ENCODE measurements at regions not wholly inside any gene's neighbourhood (a gene's known extent, or its start where the extent isn't known, plus 50 kb on each side); places are given as distances from the start of the nearest gene placed in this dataset.

DNA sequence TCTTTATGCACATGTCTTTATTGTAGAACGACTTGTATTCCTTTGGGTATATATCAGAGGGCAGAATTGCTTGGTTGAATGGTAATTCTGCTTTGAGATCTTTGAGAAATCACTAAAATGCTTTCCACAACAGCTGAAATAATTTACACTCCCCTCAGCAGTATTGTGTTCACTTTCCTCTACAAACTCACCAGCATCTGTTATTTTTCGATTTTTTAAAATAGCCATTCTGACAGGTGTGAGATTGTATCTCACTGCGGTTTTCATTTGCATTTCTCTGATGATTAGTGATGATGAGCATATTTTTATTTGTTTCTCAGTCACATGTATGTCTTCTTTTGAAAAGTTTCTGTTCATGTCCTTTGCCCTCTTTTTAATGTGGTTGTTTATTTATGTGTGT is 459.8 kb downstream of the PABPC4L start:
- no peak for DNase-seq (ENCODE audit: low read depth)

DNA sequence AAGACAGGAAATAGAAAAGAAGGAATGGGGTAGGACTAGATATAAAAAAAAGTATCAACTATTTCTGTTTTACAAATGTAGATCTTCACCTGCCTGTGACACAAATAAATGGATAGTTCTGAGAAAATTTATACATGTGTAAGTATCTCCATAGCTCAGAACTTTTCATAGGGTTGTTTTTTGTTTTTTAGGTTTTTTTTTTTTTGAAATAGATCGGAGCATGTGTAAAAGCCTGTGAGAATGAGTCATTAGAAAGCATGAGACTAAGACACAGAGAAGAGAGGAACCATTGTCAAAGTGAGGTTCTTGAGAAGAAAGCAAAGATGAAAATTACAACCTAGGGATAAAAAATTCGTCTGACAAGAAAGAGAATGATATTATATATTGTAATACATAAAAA is 481.6 kb downstream of the PABPC4L start:
- peak; percentile 21 for DNase-seq (ENCODE audit: low read depth)

DNA sequence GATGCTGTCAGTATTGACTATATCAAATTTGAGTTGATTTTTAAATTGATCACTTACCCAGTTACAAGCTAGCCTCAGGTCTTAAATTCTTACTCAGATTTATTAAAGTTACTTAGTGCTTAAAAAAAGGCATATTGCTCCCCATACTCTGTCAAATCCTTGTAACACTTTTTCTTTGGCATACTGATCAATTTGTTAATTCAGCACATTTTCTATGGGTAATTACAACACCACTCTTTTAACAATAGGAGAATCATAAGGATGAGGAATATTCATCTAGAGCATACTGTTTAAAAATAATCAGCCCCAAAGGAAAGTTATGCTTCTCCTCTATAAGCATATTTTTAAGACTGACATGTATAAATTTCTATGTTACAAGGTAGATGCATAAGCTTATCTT is 482.5 kb downstream of the PABPC4L start:
- DNase-seq (ENCODE audit: low read depth): no peak

DNA sequence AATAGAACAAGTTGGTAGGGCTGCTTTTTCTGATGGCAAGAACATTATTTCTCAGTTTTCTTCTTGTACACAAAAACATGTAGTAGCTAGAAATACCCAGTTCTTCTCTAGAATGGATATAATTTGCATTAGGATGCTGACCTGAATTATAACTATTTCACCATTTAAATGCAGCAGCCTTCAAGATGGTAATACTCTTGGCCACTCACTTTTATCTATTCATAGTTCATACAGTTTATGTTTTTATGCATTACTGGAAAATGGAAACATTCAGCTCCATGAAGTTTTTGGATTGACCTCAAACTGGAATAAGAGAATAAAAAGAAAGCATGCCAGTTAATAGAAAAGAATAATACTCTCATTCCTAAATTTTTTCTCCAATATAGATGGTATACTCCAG is 487.4 kb downstream of the PABPC4L start:
- no peak for DNase-seq (ENCODE audit: low read depth)

DNA sequence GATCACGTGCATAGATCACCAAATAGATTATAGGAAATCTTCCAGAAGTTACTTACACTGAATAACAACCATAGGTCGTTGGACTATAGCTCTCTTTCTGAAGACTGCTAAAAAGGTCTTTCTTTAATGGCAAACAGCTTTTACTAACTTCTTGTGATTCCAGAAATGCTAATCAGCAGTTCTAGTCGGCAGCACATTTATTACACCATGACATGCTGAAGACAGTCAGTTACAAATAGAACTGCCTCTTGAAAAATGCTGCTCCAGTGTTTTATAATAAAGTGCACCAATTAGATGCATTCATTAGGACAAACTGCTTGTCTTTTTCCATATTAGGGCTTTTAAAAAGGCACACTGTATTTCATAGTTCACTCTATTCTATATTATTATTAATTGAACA is 488.2 kb downstream of the PABPC4L start:
- DNase-seq (ENCODE audit: low read depth): no peak

DNA sequence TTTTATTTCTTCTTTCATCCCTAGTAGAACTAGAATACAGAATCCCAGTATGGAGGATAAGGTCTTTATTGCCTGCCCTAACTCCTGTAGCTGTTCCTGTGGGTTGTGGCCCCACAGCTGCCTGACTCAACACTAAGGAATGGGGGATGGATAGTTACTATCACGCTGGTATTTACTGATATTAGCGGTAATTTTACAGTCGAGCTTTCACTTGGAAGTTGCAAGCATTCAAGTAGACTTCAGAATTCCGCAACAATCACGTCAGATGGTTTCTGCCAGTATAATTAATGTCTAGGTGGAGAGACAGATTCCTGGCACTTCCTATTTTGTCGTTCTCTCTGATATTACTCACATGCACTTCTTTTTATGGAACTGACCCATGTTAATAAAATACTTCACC is 489.8 kb downstream of the PABPC4L start:
- DNase-seq (ENCODE audit: low read depth): peak; percentile 58

DNA sequence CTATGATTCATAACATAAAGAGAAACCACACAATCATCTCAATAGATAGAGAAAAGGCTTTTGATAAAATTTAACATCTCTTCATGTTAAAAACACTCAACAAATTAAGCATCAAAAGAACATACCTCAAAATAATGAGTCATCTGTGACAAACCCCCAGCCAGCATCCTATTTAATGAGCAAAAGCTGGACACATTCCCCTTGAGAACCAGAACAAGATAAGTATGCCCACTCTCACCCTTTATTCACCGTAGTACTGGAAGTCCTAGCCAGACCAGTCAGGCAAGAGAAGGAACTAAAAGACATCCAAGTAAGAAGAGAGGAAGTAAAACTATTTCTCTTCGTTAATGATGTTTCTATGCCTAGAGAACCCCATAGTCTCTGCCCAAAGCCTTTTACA is 507.2 kb downstream of the PABPC4L start:
- DNase-seq (ENCODE audit: low read depth): peak; percentile 13

DNA sequence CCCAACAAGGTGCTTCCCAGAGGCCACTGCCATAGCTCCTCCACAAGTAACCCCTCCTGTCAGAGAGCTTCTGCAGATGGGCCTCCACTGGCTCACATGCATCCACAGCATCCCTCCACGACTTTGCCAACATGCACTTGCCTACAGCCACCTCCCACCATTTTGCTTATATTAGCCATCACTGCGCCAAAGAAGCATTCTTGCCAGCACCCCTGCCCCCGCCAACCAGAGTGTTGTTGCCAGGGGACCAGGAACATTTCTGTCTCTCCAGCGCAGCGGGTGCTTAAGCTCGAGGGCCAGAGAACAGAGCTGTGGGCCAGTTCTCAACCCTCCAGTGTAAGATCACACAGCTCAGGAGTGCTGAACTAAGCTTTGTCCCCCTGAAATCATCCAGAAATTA is 517.6 kb downstream of the PABPC4L start:
- DNase-seq (ENCODE audit: low read depth): no peak

DNA sequence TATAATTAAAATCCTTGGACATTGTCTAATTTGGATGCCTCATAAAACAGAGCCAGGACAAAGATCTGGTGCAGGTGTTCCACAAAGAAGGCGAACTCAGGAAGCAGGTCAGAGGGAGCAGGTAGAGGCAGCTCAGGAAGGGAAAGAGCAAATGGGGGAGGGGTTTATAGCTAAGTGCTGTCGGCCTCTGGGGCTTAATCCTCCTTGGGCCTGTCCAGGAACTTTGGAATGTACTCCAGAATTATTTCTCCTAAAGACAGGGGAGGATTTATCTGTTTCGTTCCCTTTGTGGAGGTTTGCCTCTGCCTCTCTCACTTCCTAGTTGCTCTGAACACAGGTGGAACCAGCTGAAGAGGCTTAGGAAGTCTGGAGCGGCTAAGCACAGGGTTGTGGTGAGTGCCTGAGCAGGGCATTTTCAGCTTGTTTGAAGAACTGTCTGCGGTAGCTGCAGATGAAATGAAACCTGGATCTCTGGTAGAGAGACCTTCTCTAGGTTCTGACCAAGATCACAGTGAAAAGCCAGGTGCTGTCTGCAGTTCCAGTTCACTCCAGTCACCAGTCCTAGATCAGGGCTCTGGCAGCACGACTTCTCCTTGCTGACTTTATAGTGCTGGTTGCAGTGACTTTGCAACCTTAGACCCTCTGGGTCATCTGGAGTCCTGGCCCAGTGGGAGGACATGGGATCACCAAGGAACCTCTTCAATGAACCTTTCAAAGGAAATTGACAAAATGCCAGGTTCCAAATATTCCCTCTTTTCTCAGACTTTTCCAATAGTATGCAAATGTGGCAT is 519.2 kb downstream of the PCDH10 start:
- peak; percentile 1 for DNase-seq (ENCODE audit: low read depth)

DNA sequence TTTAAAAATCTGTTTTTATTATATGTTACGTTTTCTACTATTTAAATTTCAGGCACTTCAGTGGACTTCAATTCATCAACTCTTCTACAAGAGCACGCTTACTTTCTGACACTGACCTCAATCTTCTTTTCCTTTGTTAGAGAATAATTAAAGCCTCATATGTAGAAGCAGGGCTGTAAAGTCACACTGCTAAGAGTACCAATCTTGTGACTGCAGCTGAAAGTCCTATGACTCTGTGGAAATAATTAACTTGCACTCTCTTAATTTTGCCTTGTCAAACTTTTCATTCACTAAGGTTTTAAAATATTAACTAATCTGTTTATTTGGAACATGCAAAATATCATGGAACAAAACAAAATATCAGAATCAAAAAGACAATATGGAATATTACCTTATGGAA is 498.1 kb downstream of the PCDH10 start:
- no peak for DNase-seq (ENCODE audit: low read depth)

DNA sequence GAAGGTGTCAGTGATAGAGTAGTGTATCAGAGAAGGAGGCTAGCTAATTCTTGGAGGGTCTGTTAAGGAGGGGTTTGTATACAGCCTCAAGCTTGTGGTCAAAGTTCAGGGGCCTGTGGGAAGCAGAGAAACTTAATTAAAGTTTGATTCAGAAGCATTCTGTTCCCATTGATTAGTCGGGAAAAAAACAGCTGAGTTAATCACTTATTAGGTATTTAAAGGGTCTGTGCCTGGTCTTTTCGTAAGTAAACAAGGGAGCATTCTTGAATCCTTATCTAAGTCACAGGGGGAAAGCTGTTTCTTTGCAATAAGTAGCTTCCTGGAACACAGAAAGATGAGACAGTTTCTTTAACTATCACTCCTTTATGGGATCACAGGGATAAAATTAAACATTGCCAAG is 492.1 kb downstream of the PCDH10 start:
- DNase-seq (ENCODE audit: low read depth): no peak

DNA sequence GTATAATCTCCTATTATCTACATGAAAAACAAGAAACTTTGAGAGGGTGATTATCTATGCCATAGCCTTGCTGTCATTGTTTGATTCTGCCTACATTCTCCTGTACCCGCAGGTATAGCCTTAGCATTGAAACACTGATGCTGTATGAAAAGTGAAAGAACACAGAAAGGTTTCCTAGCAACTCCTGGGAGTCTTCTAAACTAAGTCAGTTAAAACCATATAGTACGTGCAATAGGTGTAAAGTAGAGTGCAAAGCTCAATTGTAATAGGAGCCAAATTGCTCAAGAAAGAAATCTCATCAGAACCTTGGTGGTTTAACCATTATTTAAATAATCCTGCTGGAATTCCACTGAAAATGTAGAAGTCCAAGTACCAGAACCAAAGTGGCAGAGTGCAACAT is 489.7 kb downstream of the PCDH10 start:
- DNase-seq (ENCODE audit: low read depth): no peak

DNA sequence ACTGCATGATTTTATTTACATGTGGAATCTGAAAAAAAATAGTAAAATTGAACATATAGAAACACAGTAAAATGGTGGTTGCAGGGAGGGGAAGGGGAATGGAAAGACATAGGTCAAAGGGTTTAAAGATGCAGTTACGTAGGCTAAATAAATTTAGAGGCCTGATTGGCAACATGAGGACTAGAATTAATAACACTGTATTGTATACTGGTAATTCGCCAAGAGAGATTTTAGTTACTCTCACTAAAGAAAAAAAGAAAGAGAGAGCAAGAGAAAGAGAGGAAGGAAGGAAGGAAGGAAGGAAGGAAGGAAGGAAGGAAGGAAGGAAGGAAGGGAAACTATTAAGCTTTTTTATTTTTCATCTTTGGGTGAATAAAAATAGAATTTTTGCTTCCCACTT is 488.1 kb downstream of the PCDH10 start:
- DNase-seq (ENCODE audit: low read depth): no peak

DNA sequence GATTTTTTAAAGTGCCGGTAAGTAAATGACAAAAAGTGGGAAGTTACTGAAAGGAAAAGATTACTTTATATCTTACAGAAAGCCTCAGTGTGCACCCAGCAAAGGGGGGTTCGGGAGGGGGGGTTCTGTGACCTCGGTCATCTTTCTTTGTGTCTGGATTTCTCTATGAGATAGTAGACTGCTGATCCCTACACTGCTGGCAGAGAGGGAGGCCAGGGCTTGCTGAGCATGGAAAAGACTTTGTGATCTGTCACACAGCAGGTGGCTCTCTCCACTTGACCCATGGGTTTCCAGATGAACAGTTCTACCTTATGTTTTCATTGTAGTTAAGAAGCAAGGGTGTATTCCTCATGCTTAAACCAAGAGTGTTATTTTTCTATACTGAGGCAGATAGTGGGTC is 475.6 kb downstream of the PCDH10 start:
- no peak for DNase-seq (ENCODE audit: low read depth)

DNA sequence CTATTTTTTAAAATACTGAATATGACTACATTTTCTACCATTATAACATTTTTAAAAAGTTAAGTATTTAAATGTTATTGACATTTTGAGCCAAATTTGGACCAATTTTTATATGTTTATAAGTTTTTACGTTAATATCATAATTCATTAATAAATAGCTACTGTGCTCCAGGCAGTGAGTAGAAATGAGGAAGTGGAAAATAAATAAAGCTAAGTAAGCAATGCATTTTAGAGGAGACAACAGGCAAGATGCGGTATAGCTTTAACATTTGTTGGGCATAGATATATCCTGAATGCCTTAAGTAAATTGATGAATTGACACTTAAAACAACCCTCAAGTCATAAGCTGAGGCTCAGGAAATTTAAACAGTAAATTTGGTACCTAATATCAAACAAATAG is 474.8 kb downstream of the PCDH10 start:
- DNase-seq (ENCODE audit: low read depth): no peak

DNA sequence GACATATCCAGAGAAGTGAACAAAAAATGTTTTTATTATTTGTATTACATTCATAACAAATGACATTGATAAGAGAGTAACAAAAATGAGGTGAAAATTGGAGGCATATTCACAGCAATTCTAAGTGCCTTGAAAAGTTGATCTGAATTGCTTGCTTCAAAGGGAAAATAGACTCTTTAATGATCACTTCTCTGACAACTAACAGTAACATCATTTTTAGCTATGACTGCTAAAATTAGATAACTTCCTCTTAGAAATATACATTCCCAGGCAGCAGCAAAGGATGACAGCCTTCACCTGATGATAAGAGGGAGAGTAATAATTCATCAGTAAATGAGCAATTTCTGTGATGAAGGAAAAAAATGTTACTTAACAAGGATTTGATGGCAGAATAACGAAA is 472.5 kb downstream of the PCDH10 start:
- no peak for DNase-seq (ENCODE audit: low read depth)

DNA sequence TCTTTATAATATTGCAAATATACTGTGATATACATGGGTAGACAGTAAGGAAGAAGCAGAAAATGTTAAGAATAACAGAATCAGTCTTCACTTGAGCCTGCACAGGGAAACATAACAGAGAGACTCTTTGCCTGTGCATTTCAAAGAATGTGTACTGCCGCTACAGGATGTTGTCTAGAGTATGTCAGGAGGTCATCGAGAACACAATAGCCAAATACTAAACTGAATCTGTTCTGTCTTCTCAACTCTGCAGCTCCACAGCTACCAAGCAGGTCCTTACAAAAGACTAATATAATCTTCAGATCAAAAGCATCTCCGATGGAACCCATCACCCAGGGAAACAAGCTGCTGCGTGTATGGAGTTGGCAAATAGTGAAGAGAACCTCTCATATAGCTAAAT is 471.5 kb downstream of the PCDH10 start:
- DNase-seq (ENCODE audit: low read depth): no peak

DNA sequence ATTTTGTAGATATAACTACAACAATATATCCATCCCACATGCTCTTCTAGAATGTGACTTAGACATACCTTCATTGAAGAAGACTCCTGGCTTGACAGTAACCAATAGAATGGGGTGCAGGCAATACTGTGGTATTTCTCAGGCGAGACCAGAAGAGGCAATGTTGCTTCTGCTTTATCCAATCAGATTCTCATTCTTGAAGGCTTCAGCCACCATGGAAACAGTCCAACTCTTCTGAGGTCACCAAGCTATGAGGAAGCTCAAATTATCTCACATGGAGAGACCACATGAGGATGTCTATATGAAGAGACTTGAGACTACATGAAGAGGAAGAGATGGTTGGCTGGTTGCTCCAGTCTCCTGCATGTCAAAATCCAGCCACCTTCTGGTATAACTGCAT is 469.9 kb downstream of the PCDH10 start:
- DNase-seq (ENCODE audit: low read depth): no peak

DNA sequence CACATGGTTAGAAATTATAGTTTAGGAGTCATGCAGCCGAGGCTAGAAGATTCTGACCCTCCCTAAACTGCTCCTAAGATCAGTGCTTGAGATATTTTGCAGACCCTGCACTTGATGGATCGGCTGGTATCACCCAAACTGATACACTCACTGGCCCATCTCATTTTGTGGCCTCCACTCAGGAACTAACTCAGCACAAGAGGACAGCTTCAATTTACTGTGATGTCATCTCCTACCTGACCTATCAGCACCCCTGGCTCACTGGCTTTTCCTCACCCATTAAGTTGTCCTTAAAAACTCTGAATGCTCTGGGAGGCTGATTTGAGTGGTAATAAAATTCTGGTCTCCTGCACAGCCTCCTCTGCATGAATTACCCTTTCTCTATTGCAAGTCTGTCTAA is 450.9 kb downstream of the PCDH10 start:
- no peak for DNase-seq (ENCODE audit: low read depth)

DNA sequence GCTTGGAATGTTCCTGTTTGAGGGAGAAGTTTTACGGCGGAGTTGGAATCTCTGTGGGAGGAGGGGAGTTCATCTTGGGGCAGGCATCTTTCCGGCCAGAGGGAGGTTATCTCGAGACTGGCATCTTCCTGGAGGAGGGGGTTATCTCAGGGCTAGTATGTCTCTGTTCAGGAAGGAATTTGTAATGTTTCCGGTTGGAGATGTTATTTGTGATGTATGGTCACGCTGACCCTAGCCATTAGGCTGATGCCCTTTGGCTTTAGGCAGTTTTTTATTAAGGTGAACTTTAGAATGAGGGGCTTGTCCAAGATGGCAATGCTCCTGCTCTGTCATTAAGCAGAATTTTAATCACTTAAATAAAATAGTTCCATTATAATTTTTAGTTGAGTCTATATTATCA is 449.7 kb downstream of the PCDH10 start:
- peak; percentile 71 for DNase-seq (ENCODE audit: low read depth)

DNA sequence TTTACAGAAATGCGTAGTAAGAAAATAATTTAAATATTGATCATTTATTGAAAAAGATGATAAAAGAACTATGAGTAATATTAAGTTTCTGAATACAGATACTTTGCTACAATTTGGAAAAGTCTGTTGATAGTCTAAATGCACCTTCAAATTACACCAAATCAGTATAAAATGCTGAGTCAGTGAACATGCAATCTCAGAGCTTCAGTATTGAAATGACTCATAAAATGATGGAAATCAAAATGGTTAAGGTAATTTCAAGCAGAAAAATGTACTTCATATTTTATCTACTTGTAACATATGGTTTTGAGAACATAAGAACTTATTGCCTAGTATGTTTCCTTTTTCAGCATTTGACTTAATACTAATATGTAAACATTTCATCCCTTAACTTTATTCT is 448.2 kb downstream of the PCDH10 start:
- no peak for DNase-seq (ENCODE audit: low read depth)

DNA sequence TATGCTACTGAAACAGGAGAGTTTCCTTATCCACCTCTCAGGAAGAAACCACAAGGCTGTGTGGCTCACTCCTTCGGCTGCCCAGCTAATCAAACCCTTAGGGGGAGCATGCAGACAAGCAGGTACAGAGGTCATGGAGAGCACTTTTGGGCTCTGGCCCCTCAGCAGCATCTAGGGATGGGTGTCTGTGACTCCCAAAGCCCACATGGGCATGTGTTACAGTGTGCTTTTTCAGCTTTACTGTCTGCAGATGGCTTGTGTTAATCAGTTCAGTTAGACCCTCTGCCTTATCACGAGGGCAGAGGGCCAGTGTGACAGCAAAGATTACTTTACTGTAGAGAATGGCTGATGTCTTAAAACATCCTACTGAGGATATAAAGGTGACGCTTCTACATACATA is 447.4 kb downstream of the PCDH10 start:
- DNase-seq (ENCODE audit: low read depth): no peak

DNA sequence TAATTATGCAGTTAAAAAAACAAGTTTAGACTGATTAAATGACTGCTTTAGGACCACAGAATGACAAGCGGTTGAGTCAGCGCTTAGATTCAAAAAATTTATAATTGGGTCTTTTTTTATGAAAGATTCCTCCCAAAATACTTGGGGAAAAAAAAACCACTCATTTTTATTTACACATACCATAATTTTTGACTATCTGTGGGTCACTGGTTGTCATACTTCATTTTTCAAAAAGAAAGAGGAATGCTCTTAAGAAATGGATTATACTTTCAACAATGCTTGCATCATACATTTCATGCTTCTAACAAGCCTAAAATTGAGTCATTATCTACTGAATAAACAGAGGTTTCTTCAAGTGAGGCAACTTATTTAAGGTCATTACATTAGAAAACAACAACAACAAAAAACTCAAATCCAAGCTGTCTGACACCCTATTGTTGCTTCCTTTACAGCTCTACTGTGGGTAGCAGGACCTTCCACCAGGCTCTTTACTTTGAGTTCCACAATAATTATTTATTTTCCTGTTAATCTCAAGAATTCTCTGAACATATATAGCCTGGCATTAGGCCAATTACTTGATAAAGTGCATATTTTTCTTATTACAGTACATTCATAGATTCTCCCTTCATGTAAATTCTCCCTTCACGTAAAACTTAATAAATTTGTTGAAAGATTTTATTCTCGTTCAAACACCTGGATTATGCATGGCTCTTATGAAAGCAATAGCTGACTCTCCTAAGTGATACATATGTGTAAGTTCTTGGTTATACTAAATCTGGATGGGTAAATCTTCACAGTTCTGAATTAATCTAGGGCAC is 445.5 kb downstream of the PCDH10 start:
- DNase-seq (ENCODE audit: low read depth): peak; percentile 95

DNA sequence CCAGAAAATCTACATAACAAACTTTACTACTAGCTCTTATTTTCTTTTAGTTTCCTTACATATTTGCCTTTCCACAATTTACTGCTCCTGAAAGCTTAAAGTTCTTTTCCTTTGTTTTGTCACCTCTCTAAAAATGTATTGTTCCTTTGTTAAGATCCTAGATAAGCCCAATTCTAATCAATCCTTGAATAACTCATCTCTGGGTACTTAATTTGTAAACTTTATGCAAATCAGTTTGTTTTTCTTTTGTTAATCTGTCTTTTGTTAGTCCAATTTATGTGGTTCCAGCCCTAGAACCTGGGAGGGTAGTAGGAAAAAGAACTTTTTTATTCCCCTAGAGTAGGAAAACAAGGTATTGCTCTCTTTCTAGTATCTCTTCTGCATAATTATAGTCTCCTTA is 444.7 kb downstream of the PCDH10 start:
- DNase-seq (ENCODE audit: low read depth): no peak

Data from amniotic epithelial cell (primary cell).